Suprapubic skin (tissue), 4 donors: ENCODE measurements at regions not wholly inside any gene's neighbourhood (a gene's known extent, or its start where the extent isn't known, plus 50 kb on each side); places are given as distances from the start of the nearest gene placed in this dataset.
"Not testable (repeated sequence)": the region's sequence is repeated elsewhere in the genome, so short reads cannot be mapped to it uniquely, and the experiment has no call there.

Experiments used
- DNase-seq, 2 donors: peaks; one replicate each; pipeline ENCODE4 v3.0.0-alpha.2; 2019; ENCODE audit warnings: low spot score in 2 of 2
- H3K27ac ChIP-seq: fragments of 200-600 bp; sonication (generic); one replicate; pipeline ENCODE4 v1.5.1; 2019
- H3K27me3 ChIP-seq: fragments of 200-600 bp; sonication (generic); one replicate; pipeline ENCODE4 v1.5.1; 2019
- H3K36me3 ChIP-seq: fragments of 200-600 bp; sonication (generic); one replicate; pipeline ENCODE4 v1.5.1; 2019
- H3K4me1 ChIP-seq: fragments of 200-600 bp; sonication (generic); one replicate; pipeline ENCODE4 v1.5.1; 2019
- H3K4me3 ChIP-seq: fragments of 200-600 bp; sonication (generic); one replicate; pipeline ENCODE4 v1.5.1; 2019; ENCODE audit warnings: mild to moderate bottlenecking
- H3K9me3 ChIP-seq: fragments of 200-600 bp; sonication (generic); one replicate; pipeline ENCODE4 v1.5.1; 2019
- CTCF ChIP-seq, 2 donors: fragments of 200-600 bp in 1 of 2; fragments of 450-650 bp in 1 of 2; sonication (generic) in 1 of 2; IDR thresholded peaks; one replicate each; pipeline ENCODE4 v1.5.1; 2016 to 2019; ENCODE audit warnings: antibody characterized with exemption in 2 of 2, mild to moderate bottlenecking in 1 of 2, moderate library complexity in 1 of 2
- EP300 ChIP-seq: sonication (generic); formaldehyde crosslinking; IDR thresholded peaks from one replicate; pipeline ENCODE4 v1.6.1; 2017; ENCODE audit warnings: antibody characterized with exemption
- POLR2A ChIP-seq, 2 donors: fragments of 450-650 bp; IDR thresholded peaks; one replicate each; pipeline ENCODE4 v1.6.1; 2017; ENCODE audit warnings: antibody characterized with exemption in 2 of 2, mild to moderate bottlenecking in 2 of 2, moderate library complexity in 2 of 2
- POLR2AphosphoS5 ChIP-seq, 3 donors: sonication (generic); formaldehyde crosslinking; IDR thresholded peaks; one replicate each; pipeline ENCODE4 v1.6.1; 2017; ENCODE audit warnings: antibody characterized with exemption in 3 of 3
- WGBS: methylation state at CpG from one replicate; pipeline ENCODE4 v1.1.5; 2018; 5-methylcytosine and 5-hydroxymethylcytosine counted together

GRCh38 chr9:118652912-118653311 lies 716.3 kb downstream of the BRINP1 start:
- no peak for TF ChIP-seq CTCF (IDR thresholded peaks at IDR 0.05)
- no peak for TF ChIP-seq EP300
- TF ChIP-seq POLR2AphosphoS5 (IDR thresholded peaks at IDR 0.05), result no peak
- no peak for TF ChIP-seq POLR2A (IDR thresholded peaks at IDR 0.05)
- no peak overlapping the region for H3K4me3 ChIP-seq
- H3K9me3 ChIP-seq, result no peaks in the 10 kb centered on the region

GRCh38 chr9:118659011-118659410 lies 710.2 kb downstream of the BRINP1 start:
- 53% methylated on average over 6 of the region's 6 CpGs for WGBS
- no peaks in the 10 kb centered on the region for H3K27me3 ChIP-seq
- H3K4me1 ChIP-seq, result no peaks in the 10 kb centered on the region
- no peak overlapping the region for H3K27ac ChIP-seq
- H3K9me3 ChIP-seq, result no peaks in the 10 kb centered on the region
- TF ChIP-seq POLR2A (IDR thresholded peaks at IDR 0.05), result no peak
- TF ChIP-seq CTCF (IDR thresholded peaks at IDR 0.05), result no peak
- TF ChIP-seq EP300, result no peak
- TF ChIP-seq POLR2AphosphoS5 (IDR thresholded peaks at IDR 0.05), result no peak
- DNase-seq, result no peak
- H3K4me3 ChIP-seq, result no peak overlapping the region
- H3K36me3 ChIP-seq, result no peaks in the 10 kb centered on the region

More at GRCh38 chr9:118652912-118653311, 716.3 kb downstream of the BRINP1 start:
- H3K27me3 ChIP-seq, result no peaks in the 10 kb centered on the region
- WGBS, result 70% methylated on average over 2 of the region's 2 CpGs
- no peaks in the 10 kb centered on the region for H3K36me3 ChIP-seq
- H3K27ac ChIP-seq, result no peak overlapping the region
- H3K4me1 ChIP-seq, result no peaks in the 10 kb centered on the region
- DNase-seq, result no peak

GRCh38 chr9:118665226-118665919 lies 703.9 kb downstream of the BRINP1 start:
- Histone ChIP-seq H3K9me3 (no peaks in the 10 kb centered on the region), H3K27ac (no peak overlapping the region), H3K27me3 (no peaks in the 10 kb centered on the region), H3K4me1 (no peaks in the 10 kb centered on the region), H3K36me3 (no peaks in the 10 kb centered on the region), H3K4me3 (no peak overlapping the region)
- DNase-seq, result no peak
- TF ChIP-seq POLR2A (IDR thresholded peaks at IDR 0.05) (no peak), CTCF (IDR thresholded peaks at IDR 0.05) (no peak), EP300 (no peak), POLR2AphosphoS5 (IDR thresholded peaks at IDR 0.05) (no peak)
- WGBS, result 70% methylated on average over 4 of the region's 4 CpGs

DNA sequence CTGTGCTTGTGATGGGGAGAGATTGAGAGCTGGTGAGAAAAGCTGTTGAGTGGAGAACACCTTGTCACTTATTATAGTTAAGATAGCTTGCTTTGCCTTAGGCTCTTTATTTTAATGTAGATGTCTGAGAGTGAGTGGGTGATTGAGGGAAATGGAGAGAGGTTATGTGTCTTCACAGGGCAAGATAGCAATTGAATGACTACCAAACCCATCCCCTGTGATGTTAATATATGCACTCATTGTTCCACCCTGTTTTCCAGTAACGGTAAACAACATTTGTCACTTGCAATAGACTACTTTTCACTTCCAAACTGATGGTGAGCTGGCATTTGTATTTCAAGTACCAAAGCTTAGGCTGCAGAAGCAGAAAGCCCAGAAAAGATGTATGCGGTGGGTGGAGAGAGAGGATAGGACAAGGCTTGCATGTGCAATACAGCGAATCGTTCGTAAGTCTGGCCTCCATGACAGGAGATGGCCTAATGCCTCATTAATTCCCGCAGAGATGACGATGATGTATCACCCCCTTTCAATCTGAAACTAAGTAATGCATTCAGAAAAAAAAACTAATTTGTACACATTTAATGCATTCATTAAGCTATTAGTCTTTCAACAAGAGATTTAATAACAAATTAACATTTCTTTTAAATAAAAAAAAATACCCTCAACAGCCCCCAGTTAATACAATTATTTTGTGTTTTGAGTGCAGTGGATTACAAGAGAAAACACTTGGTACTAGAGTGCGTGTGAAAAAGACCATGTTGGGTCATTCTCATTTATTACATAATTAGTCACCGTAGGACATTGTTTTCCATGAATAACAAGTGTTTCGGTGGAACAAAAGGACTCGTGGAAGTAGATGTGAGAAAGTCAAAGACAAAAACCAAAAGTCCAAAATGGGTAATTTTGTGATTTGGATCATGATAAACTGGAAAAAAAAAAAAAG lies 699.0 kb downstream of the BRINP1 start:
- H3K36me3 ChIP-seq, result no peaks in the 10 kb centered on the region
- H3K9me3 ChIP-seq, result no peaks in the 10 kb centered on the region
- DNase-seq, result no peak
- no peak overlapping the region for H3K4me3 ChIP-seq
- TF ChIP-seq POLR2AphosphoS5 (IDR thresholded peaks at IDR 0.05), result no peak
- TF ChIP-seq POLR2A (IDR thresholded peaks at IDR 0.05), result no peak
- no peak for TF ChIP-seq CTCF (IDR thresholded peaks at IDR 0.05)
- no peak for TF ChIP-seq EP300
- H3K4me1 ChIP-seq, result no peaks in the 10 kb centered on the region
- no peaks in the 10 kb centered on the region for H3K27me3 ChIP-seq
- WGBS, result 77% methylated on average over 11 of the region's 11 CpGs
- no peak overlapping the region for H3K27ac ChIP-seq

DNA sequence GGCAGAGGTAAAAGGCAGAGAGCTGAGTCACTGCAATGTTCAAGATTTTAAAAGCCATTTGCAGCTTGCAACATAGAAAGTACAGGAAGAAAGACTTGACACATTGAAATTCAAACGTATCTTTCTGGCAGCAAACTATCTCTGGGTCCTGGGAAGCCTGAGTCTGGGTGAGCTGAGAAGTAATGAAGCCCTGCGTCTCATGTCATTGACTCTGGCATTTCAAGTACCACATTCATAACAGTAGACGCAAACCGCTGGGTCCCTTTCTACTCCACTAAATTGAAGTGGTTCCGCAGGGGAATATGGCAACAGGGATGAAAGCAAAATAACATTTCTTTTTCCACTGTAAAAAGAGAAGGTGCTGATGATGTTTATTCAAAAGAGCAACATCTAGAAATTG lies 694.3 kb downstream of the BRINP1 start:
- Histone ChIP-seq H3K4me3 (no peak overlapping the region), H3K9me3 (no peaks in the 10 kb centered on the region), H3K4me1 (no peaks in the 10 kb centered on the region), H3K27ac (no peak overlapping the region), H3K27me3 (no peaks in the 10 kb centered on the region), H3K36me3 (no peaks in the 10 kb centered on the region)
- TF ChIP-seq CTCF (IDR thresholded peaks at IDR 0.05) (no peak), POLR2AphosphoS5 (IDR thresholded peaks at IDR 0.05) (no peak), EP300 (no peak), POLR2A (IDR thresholded peaks at IDR 0.05) (no peak)
- DNase-seq, result no peak
- 81% methylated on average over 5 of the region's 5 CpGs for WGBS

- not testable (repeated sequence) for H3K27ac ChIP-seq, H3K36me3 ChIP-seq, H3K27me3 ChIP-seq, H3K4me1 ChIP-seq, DNase-seq, H3K4me3 ChIP-seq, H3K9me3 ChIP-seq
- 91% methylated on average over 27 of the region's 47 CpGs for WGBS
These were observed 691.1 kb downstream of the BRINP1 start for GRCh38 chr9:118677936-118678653.
